HepG2 (cell line): ENCODE measurements at regions not wholly inside any gene's neighbourhood (a gene's known extent, or its start where the extent isn't known, plus 50 kb on each side); places are given as distances from the start of the nearest gene placed in this dataset.

Source experiments
- MBD4 ChIP-seq: IDR thresholded peaks from 2 replicates; pipeline ENCODE4 v1.6.1; 2012; ENCODE audit warnings: low read length, inconsistent platforms, borderline replicate concordance
- PBX3 ChIP-seq: sonication (generic); formaldehyde crosslinking; IDR thresholded peaks from 2 replicates; pipeline ENCODE4 v1.8.1; 2023; ENCODE audit warnings: missing genetic modification reagents, inconsistent platforms, borderline replicate concordance
- REXO4 ChIP-seq: sonication (generic); formaldehyde crosslinking; IDR thresholded peaks from 2 replicates; pipeline ENCODE4 v1.8.0; 2022; ENCODE audit warnings: missing genetic modification reagents, mild to moderate bottlenecking, borderline replicate concordance
- SALL2 ChIP-seq: sonication (generic); formaldehyde crosslinking; IDR thresholded peaks from 2 replicates; pipeline ENCODE4 v1.8.1; 2023; ENCODE audit warnings: mild to moderate bottlenecking, missing genetic modification reagents, inconsistent platforms
- SAP130 ChIP-seq: IDR thresholded peaks from 2 replicates; pipeline ENCODE4 v1.6.1; 2016; ENCODE audit warnings: low read depth
- ZBTB10 ChIP-seq: sonication (generic); formaldehyde crosslinking; IDR thresholded peaks from 2 replicates; pipeline ENCODE4 v1.4.0; 2020; ENCODE audit warnings: missing genetic modification reagents, borderline replicate concordance
- ZNF232 ChIP-seq: sonication (generic); formaldehyde crosslinking; IDR thresholded peaks from 2 replicates; pipeline ENCODE4 v1.4.0; 2020; ENCODE audit warnings: missing genetic modification reagents, borderline replicate concordance
- ZNF337 ChIP-seq: sonication (generic); formaldehyde crosslinking; IDR thresholded peaks from 2 replicates; pipeline ENCODE4 v1.5.1; 2020; ENCODE audit warnings: missing genetic modification reagents, low read depth, mild to moderate bottlenecking, borderline replicate concordance
- ZNF768 ChIP-seq: sonication (generic); formaldehyde crosslinking; IDR thresholded peaks from 2 replicates; pipeline ENCODE4 v1.4.0; 2020; ENCODE audit warnings: missing genetic modification reagents
- ZNF777 ChIP-seq: sonication (generic); formaldehyde crosslinking; IDR thresholded peaks from 2 replicates; pipeline ENCODE4 v1.4.0; 2020; ENCODE audit warnings: missing genetic modification reagents
- TF ChIP-seq, protein P1 (sequence below): sonication (generic); formaldehyde crosslinking; IDR thresholded peaks from 2 replicates; pipeline ENCODE4 v1.4.0; 2020; ENCODE audit warnings: mild to moderate bottlenecking, low read depth, missing genetic modification reagents
- TF ChIP-seq, protein P2 (sequence below), 2 experiments: fragments of 450-650 bp in 1 of 2; sonication (generic) in 1 of 2; formaldehyde crosslinking; IDR thresholded peaks; 2 replicates each; pipeline versions ENCODE4 v1.5.0 to v1.8.0; 2020 to 2022; ENCODE audit warnings: mild to moderate bottlenecking in 1 of 2, missing genetic modification reagents in 1 of 2
- TF ChIP-seq, protein P3 (sequence below): sonication (generic); formaldehyde crosslinking; IDR thresholded peaks from 2 replicates; pipeline ENCODE4 v1.5.0; 2020; ENCODE audit warnings: mild to moderate bottlenecking, missing genetic modification reagents, moderate library complexity
- TF ChIP-seq, protein P4 (sequence below): sonication (generic); formaldehyde crosslinking; IDR thresholded peaks from 2 replicates; pipeline ENCODE4 v1.4.0; 2020; ENCODE audit warnings: missing genetic modification reagents

- TF ChIP-seq, protein P1, sequence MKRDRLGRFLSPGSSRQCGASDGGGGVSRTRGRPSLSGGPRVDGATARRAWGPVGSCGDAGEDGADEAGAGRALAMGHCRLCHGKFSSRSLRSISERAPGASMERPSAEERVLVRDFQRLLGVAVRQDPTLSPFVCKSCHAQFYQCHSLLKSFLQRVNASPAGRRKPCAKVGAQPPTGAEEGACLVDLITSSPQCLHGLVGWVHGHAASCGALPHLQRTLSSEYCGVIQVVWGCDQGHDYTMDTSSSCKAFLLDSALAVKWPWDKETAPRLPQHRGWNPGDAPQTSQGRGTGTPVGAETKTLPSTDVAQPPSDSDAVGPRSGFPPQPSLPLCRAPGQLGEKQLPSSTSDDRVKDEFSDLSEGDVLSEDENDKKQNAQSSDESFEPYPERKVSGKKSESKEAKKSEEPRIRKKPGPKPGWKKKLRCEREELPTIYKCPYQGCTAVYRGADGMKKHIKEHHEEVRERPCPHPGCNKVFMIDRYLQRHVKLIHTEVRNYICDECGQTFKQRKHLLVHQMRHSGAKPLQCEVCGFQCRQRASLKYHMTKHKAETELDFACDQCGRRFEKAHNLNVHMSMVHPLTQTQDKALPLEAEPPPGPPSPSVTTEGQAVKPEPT (CRISPR knock-in tag) = no peak
- TF ChIP-seq ZBTB10 (CRISPR knock-in tag) = no peak
- TF ChIP-seq, protein P2, sequence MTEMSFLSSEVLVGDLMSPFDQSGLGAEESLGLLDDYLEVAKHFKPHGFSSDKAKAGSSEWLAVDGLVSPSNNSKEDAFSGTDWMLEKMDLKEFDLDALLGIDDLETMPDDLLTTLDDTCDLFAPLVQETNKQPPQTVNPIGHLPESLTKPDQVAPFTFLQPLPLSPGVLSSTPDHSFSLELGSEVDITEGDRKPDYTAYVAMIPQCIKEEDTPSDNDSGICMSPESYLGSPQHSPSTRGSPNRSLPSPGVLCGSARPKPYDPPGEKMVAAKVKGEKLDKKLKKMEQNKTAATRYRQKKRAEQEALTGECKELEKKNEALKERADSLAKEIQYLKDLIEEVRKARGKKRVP (CRISPR knock-in tag; IDR thresholded peaks at IDR 0.05) = no peak
- TF ChIP-seq MBD4 = no peak
- TF ChIP-seq, protein P3, sequence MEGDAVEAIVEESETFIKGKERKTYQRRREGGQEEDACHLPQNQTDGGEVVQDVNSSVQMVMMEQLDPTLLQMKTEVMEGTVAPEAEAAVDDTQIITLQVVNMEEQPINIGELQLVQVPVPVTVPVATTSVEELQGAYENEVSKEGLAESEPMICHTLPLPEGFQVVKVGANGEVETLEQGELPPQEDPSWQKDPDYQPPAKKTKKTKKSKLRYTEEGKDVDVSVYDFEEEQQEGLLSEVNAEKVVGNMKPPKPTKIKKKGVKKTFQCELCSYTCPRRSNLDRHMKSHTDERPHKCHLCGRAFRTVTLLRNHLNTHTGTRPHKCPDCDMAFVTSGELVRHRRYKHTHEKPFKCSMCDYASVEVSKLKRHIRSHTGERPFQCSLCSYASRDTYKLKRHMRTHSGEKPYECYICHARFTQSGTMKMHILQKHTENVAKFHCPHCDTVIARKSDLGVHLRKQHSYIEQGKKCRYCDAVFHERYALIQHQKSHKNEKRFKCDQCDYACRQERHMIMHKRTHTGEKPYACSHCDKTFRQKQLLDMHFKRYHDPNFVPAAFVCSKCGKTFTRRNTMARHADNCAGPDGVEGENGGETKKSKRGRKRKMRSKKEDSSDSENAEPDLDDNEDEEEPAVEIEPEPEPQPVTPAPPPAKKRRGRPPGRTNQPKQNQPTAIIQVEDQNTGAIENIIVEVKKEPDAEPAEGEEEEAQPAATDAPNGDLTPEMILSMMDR (CRISPR knock-in tag) = peak; percentile 93
- no peak for TF ChIP-seq SALL2
- TF ChIP-seq PBX3 = no peak
- no peak for TF ChIP-seq ZNF777 (CRISPR knock-in tag)
- peak; percentile 47 for TF ChIP-seq SAP130
- TF ChIP-seq ZNF768 = no peak
- no peak for TF ChIP-seq ZNF337 (CRISPR knock-in tag)
- TF ChIP-seq REXO4 (CRISPR knock-in tag) = no peak
- no peak for TF ChIP-seq ZNF232
- TF ChIP-seq, protein P4, sequence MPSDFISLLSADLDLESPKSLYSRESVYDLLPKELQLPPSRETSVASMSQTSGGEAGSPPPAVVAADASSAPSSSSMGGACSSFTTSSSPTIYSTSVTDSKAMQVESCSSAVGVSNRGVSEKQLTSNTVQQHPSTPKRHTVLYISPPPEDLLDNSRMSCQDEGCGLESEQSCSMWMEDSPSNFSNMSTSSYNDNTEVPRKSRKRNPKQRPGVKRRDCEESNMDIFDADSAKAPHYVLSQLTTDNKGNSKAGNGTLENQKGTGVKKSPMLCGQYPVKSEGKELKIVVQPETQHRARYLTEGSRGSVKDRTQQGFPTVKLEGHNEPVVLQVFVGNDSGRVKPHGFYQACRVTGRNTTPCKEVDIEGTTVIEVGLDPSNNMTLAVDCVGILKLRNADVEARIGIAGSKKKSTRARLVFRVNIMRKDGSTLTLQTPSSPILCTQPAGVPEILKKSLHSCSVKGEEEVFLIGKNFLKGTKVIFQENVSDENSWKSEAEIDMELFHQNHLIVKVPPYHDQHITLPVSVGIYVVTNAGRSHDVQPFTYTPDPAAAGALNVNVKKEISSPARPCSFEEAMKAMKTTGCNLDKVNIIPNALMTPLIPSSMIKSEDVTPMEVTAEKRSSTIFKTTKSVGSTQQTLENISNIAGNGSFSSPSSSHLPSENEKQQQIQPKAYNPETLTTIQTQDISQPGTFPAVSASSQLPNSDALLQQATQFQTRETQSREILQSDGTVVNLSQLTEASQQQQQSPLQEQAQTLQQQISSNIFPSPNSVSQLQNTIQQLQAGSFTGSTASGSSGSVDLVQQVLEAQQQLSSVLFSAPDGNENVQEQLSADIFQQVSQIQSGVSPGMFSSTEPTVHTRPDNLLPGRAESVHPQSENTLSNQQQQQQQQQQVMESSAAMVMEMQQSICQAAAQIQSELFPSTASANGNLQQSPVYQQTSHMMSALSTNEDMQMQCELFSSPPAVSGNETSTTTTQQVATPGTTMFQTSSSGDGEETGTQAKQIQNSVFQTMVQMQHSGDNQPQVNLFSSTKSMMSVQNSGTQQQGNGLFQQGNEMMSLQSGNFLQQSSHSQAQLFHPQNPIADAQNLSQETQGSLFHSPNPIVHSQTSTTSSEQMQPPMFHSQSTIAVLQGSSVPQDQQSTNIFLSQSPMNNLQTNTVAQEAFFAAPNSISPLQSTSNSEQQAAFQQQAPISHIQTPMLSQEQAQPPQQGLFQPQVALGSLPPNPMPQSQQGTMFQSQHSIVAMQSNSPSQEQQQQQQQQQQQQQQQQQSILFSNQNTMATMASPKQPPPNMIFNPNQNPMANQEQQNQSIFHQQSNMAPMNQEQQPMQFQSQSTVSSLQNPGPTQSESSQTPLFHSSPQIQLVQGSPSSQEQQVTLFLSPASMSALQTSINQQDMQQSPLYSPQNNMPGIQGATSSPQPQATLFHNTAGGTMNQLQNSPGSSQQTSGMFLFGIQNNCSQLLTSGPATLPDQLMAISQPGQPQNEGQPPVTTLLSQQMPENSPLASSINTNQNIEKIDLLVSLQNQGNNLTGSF (CRISPR knock-in tag) = no peak
Measured at GRCh38 chr19:57068921-57069697, 50.7 kb upstream of the USP29 start (continued).
